BJ (cell line): ENCODE measurements at regions not wholly inside any gene's neighbourhood (a gene's known extent, or its start where the extent isn't known, plus 50 kb on each side); places are given as distances from the start of the nearest gene placed in this dataset.
"Not testable (repeated sequence)": the region's sequence is repeated elsewhere in the genome, so short reads cannot be mapped to it uniquely, and the experiment has no call there.

Source experiments
- CTCF ChIA-PET: fragments of 350-600 bp; formaldehyde crosslinking; extraction: SDS; loops from one replicate; lab custom pipeline; 2021; ENCODE audit warnings: antibody characterized with exemption, inconsistent platforms; lab: Yijun Ruan, JAX
- POLR2A ChIA-PET: fragments of 300-600 bp; sonication (Branson Sonifier 250); formaldehyde crosslinking; extraction: SDS; loops from one replicate; lab custom pipeline; 2021; ENCODE audit warnings: antibody characterized with exemption; lab: Charles Lee
- DNase-seq: peaks from one replicate; pipeline ENCODE4 v3.0.0-alpha.2; 2011; ENCODE audit warnings: low read depth
- H3K27me3 ChIP-seq: 2 replicates; pipeline ENCODE4 v1.6.0; 2011; ENCODE audit warnings: low read length; ENCODE audit not compliant: control insufficient read depth, insufficient read depth
- H3K36me3 ChIP-seq: 2 replicates; pipeline ENCODE4 v1.5.1; 2011; ENCODE audit warnings: low read length; ENCODE audit not compliant: control insufficient read depth, insufficient read depth
- H3K4me3 ChIP-seq: 2 replicates; pipeline ENCODE4 v1.5.1; 2011; ENCODE audit warnings: low read depth, mild to moderate bottlenecking, control low read depth, low read length
- CTCF ChIP-seq: IDR thresholded peaks from 2 replicates; pipeline ENCODE4 v1.5.1; 2011; ENCODE audit warnings: low read depth, mild to moderate bottlenecking, control low read depth, inconsistent platforms, low read length, moderate library complexity; ENCODE audit not compliant: insufficient read depth

DNA sequence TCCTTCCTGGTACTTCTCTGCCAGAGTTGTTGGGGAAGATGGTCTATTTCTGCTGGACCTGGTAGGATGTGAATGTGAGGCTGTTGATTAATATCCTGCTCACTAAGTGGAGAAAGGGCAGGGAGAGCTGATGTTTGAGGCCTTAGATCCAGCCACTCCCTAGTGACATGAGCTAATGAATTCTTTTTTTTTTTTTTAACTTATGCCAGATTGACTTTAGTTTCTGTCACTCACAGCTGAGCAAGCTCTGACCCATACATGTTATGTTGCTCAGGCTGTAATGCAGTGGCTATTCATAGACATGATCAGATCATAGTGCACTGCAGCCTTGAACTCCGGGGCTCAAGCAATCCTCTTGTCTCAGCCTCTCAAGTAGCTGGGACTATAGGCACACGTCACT lies 75.1 kb upstream of the SPRY4 start:
- ChIA-PET POLR2A (no interaction called here), CTCF (interaction anchor here (0.6 to 1.3 kb wide), 3 partner anchors 9 to 228 kb away, joined by 3 to 5 read pairs (median 3); no protein-coding TSS in a partner anchor)
- no peak for TF ChIP-seq CTCF
- Histone ChIP-seq H3K4me3 (no peak overlapping the region), H3K36me3 (no peaks in the 10 kb centered on the region), H3K27me3 (no peaks in the 10 kb centered on the region)
- no peak for DNase-seq

- no peak for DNase-seq
- TF ChIP-seq CTCF: no peak
- no peak overlapping the region for H3K4me3 ChIP-seq
- ChIA-PET CTCF (interaction anchor here (0.8 kb wide), 1 partner anchor 9 kb away, joined by 3 read pairs; no protein-coding TSS in a partner anchor), POLR2A (no interaction called here)
- no peaks in the 10 kb centered on the region for H3K27me3 ChIP-seq
- no peaks in the 10 kb centered on the region for H3K36me3 ChIP-seq
These were observed 73.9 kb upstream of the SPRY4 start for GRCh38 chr5:142398730-142399055.

- POLR2A ChIA-PET, H3K36me3 ChIP-seq, H3K27me3 ChIP-seq, H3K4me3 ChIP-seq, DNase-seq: not testable (repeated sequence)
- CTCF ChIA-PET: interaction anchor here (0.8 kb wide), 1 partner anchor 10 kb away, joined by 3 read pairs; no protein-coding TSS in a partner anchor
These were observed 73.3 kb upstream of the SPRY4 start for GRCh38 chr5:142398011-142398729.

DNA sequence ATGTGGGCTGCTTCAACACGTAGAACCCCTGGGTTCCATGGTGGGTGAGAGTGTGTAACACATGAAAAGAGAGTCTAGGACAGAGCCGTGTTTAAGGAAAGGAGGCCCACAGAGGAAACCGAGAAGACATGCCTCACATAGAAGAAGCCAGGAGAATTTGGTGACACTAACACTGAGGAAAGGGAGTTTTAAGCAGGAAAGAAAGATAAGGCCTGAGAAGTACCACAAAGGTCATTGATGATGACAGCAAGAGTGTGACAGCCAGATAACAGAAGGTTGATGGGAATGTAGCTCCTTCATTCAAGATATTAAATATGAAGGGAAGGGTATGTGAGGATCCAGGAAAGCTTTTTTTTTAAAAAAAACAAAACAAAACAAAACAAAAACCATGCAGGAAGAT lies 72.4 kb upstream of the SPRY4 start:
- Histone ChIP-seq H3K36me3 (no peaks in the 10 kb centered on the region), H3K4me3 (no peak overlapping the region), H3K27me3 (no peaks in the 10 kb centered on the region)
- ChIA-PET POLR2A (no interaction called here), CTCF (interaction anchor here (0.6 to 0.9 kb wide), 2 partner anchors 23 to 27 kb away, joined by 3 read pairs; no protein-coding TSS in a partner anchor)
- no peak for DNase-seq
- no peak for TF ChIP-seq CTCF

GRCh38 chr5:142396436-142397038 lies 71.7 kb upstream of the SPRY4 start:
- POLR2A ChIA-PET: no interaction called here
- no peaks in the 10 kb centered on the region for H3K27me3 ChIP-seq
- CTCF ChIA-PET: interaction anchor here (0.6 to 0.9 kb wide), 3 partner anchors 9 to 26 kb away, joined by 3 read pairs; no protein-coding TSS in a partner anchor
- H3K4me3 ChIP-seq: no peak overlapping the region
- no peak for DNase-seq
- no peak for TF ChIP-seq CTCF
- H3K36me3 ChIP-seq: no peaks in the 10 kb centered on the region
